A673 (cell line): ENCODE measurements at regions not wholly inside any gene's neighbourhood (a gene's known extent, or its start where the extent isn't known, plus 50 kb on each side); places are given as distances from the start of the nearest gene placed in this dataset.

Experiments used
- BruUV-seq: library from RNA; stranded (reverse); fragments of 400-500 nt; replicated peaks from 2 replicates; lab custom pipeline; 2021; lab: Mats Ljungman, UMichigan
- CTCF ChIA-PET: fragments of 300-600 bp; sonication (Branson Sonifier 250); formaldehyde crosslinking; loops from one replicate; lab custom pipeline; 2022; ENCODE audit warnings: antibody characterized with exemption; lab: Charles Lee
- POLR2A ChIA-PET: fragments of 300-600 bp; sonication (Branson Sonifier 250); formaldehyde crosslinking; loops from one replicate; lab custom pipeline; 2022; ENCODE audit warnings: antibody characterized with exemption; ENCODE audit not compliant: low non-redundant PET; lab: Charles Lee
- DNase-seq: peaks from one replicate; pipeline ENCODE4 v3.0.0-alpha.2; 2015; ENCODE audit warnings: low spot score
- H3K27ac ChIP-seq: fragments of 200-600 bp; sonication (generic); 2 replicates; pipeline ENCODE4 v1.5.1; 2016; ENCODE audit warnings: mixed run types, low read depth, mild to moderate bottlenecking, mixed read lengths, antibody characterized with exemption, low read length; ENCODE audit not compliant: poor library complexity, severe bottlenecking
- H3K27me3 ChIP-seq: fragments of 200-600 bp; sonication (generic); replicated peaks from 2 replicates; pipeline ENCODE4 v1.6.1; 2017; ENCODE audit warnings: mixed run types, low read depth, mild to moderate bottlenecking, mixed read lengths, antibody characterized with exemption, low read length; ENCODE audit not compliant: insufficient read depth, poor library complexity
- H3K36me3 ChIP-seq: fragments of 200-600 bp; sonication (generic); 2 replicates; pipeline ENCODE4 v1.6.1; 2016; ENCODE audit warnings: mixed run types, mild to moderate bottlenecking, mixed read lengths, antibody characterized with exemption, low read length; ENCODE audit not compliant: insufficient read depth, poor library complexity, severe bottlenecking
- H3K4me1 ChIP-seq: fragments of 200-600 bp; sonication (generic); 2 replicates; pipeline ENCODE4 v1.6.1; 2017; ENCODE audit warnings: mixed run types, mild to moderate bottlenecking, mixed read lengths, antibody characterized with exemption, low read length; ENCODE audit not compliant: insufficient read depth, poor library complexity, severe bottlenecking
- H3K4me3 ChIP-seq: fragments of 200-600 bp; sonication (generic); 2 replicates; pipeline ENCODE4 v1.5.1; 2016; ENCODE audit warnings: low read depth, mixed run types, mild to moderate bottlenecking, mixed read lengths, low read length; ENCODE audit not compliant: poor library complexity, severe bottlenecking
- H3K9me3 ChIP-seq: fragments of 200-600 bp; sonication (generic); 2 replicates; pipeline ENCODE4 v1.6.1; 2016; ENCODE audit warnings: mixed run types, low read depth, mild to moderate bottlenecking, mixed read lengths, antibody characterized with exemption, low read length; ENCODE audit not compliant: poor library complexity, severe bottlenecking
- EZH2 ChIP-seq: fragments of 200-600 bp; sonication (generic); IDR thresholded peaks from 2 replicates; pipeline ENCODE4 v1.6.1; 2017; ENCODE audit warnings: borderline replicate concordance, low read depth, mild to moderate bottlenecking, mixed read lengths, antibody characterized with exemption, low read length; ENCODE audit not compliant: poor library complexity, severe bottlenecking
- intact Hi-C: fragments of 100-400 bp; cut with micrococcal nuclease; formaldehyde crosslinking; loops from one replicate; pipeline ENCODE4 v1.10.0; 2022; ENCODE audit not compliant: unreplicated experiment
- TF ChIP-seq, protein P1 (sequence below): fragments of 300-800, 200-600 bp; sonication (generic); conservative IDR thresholded peaks from 2 replicates; pipeline ENCODE4 v1.5.1; 2017; ENCODE audit warnings: low read depth, mild to moderate bottlenecking, antibody characterized with exemption, low read length, moderate library complexity, mixed read lengths

DNA sequence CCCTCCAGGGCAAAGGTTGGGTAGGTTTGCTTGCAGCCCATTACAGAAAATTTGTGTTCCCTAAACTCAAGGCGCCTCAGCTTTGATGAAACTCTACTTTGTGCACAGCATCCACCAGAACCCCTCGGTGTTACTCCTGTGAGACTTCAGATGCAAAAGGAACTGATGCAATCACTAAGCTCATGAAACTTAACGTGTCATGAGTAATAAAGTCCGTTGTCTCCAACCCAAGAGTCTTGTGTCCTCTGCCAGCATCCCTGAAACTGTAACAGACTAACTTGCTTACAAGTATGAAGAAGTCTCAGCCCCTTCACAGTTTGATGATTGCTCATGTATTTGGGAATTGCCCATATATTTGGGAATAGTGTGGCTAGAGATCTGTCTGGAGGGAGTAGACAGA, 74.8 kb upstream of the MARCHF10 start:
- H3K27me3 ChIP-seq = no peaks in the 10 kb centered on the region
- H3K27ac ChIP-seq = no peak overlapping the region
- intact Hi-C loops = no loop called here
- BruUV-seq = no TSS peak
- peaks cover 5% of the 10 kb centered on the region for H3K4me1 ChIP-seq
- ChIA-PET POLR2A (no interaction called here), CTCF (no interaction called here)
- no peaks in the 10 kb centered on the region for H3K9me3 ChIP-seq
- H3K4me3 ChIP-seq = no peak overlapping the region
- no peak for DNase-seq
- no peak for TF ChIP-seq EZH2
- TF ChIP-seq, protein P1, sequence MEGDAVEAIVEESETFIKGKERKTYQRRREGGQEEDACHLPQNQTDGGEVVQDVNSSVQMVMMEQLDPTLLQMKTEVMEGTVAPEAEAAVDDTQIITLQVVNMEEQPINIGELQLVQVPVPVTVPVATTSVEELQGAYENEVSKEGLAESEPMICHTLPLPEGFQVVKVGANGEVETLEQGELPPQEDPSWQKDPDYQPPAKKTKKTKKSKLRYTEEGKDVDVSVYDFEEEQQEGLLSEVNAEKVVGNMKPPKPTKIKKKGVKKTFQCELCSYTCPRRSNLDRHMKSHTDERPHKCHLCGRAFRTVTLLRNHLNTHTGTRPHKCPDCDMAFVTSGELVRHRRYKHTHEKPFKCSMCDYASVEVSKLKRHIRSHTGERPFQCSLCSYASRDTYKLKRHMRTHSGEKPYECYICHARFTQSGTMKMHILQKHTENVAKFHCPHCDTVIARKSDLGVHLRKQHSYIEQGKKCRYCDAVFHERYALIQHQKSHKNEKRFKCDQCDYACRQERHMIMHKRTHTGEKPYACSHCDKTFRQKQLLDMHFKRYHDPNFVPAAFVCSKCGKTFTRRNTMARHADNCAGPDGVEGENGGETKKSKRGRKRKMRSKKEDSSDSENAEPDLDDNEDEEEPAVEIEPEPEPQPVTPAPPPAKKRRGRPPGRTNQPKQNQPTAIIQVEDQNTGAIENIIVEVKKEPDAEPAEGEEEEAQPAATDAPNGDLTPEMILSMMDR = no peak
- H3K36me3 ChIP-seq = no peaks in the 10 kb centered on the region

DNA sequence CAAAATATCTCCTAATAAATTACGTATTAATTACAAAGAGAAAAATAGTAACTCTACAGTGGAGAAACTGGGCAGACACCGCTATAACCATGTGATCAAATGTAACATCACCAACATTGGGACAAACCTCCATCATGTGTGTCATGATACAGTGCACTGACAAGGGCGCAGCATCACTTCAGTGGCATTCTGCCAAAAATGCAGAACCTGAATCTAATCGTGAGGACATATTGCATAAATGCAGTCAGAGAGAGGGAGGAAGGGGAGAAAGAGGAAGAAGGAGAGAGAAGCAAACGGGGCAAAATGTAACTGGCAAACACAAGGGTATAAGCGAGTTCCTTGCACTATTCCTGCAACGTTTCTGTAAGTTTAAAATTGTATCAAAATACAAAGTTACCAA, 74.2 kb upstream of the MARCHF10 start:
- no peak overlapping the region for H3K4me3 ChIP-seq
- DNase-seq = no peak
- no peaks in the 10 kb centered on the region for H3K27me3 ChIP-seq
- ChIA-PET CTCF (no interaction called here), POLR2A (no interaction called here)
- H3K36me3 ChIP-seq = no peaks in the 10 kb centered on the region
- TF ChIP-seq EZH2 = no peak
- TF ChIP-seq, protein P1 = no peak
- H3K27ac ChIP-seq = no peak overlapping the region
- no peaks in the 10 kb centered on the region for H3K9me3 ChIP-seq
- intact Hi-C loops = no loop called here
- BruUV-seq = no TSS peak
- H3K4me1 ChIP-seq = peaks cover 5% of the 10 kb centered on the region

DNA sequence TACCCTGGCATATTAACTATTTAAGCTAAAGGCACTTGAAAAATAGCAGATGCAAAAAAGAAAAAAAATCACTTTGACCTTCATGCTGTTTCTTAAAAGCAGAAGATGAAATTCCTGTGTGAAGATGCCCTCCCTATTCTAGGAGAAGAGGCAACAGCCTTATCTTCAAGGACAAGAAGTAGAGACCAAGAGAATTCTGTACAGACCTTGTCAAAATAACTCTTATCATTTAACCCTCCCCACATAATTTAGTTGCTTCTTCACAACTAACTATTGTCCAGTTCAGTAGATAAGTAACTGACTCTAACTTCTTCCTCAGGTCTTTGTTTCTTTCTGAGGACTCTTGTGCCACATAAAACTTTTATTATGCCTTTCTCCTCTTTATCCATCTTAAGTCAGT, 72.0 kb upstream of the MARCHF10 start:
- intact Hi-C loops = no loop called here
- BruUV-seq = no TSS peak
- no peaks in the 10 kb centered on the region for H3K27me3 ChIP-seq
- H3K4me1 ChIP-seq = peaks cover 5% of the 10 kb centered on the region
- H3K27ac ChIP-seq = no peak overlapping the region
- no peak overlapping the region for H3K4me3 ChIP-seq
- TF ChIP-seq, protein P1 = no peak
- no peak for TF ChIP-seq EZH2
- no peak for DNase-seq
- ChIA-PET POLR2A (no interaction called here), CTCF (no interaction called here)
- H3K9me3 ChIP-seq = no peaks in the 10 kb centered on the region
- no peaks in the 10 kb centered on the region for H3K36me3 ChIP-seq
